HG02938 (cell line): ENCODE measurements at regions not wholly inside any gene's neighbourhood (a gene's known extent, or its start where the extent isn't known, plus 50 kb on each side); places are given as distances from the start of the nearest gene placed in this dataset.
"Not testable (repeated sequence)": the region's sequence is repeated elsewhere in the genome, so short reads cannot be mapped to it uniquely, and the experiment has no call there.

ENCODE experiments used
- ATAC-seq: cut with Tn5 transposase; IDR thresholded peaks from one replicate; pipeline ENCODE4 v1.9.1; 2021; ENCODE audit warnings: mild to moderate bottlenecking, moderate library complexity; ENCODE audit not compliant: unreplicated experiment

- ATAC-seq = no peak
Observed at GRCh38 chr21:17050156-17050555, 462.7 kb upstream of the CXADR start.

GRCh38 chr21:17050646-17051045, 462.2 kb upstream of the CXADR start:
- no peak for ATAC-seq

GRCh38 chr21:17051054-17051453, 461.8 kb upstream of the CXADR start:
- ATAC-seq = no peak

GRCh38 chr21:17053321-17053720, 459.5 kb upstream of the CXADR start:
- ATAC-seq = no peak

GRCh38 chr21:17059936-17060335, 452.9 kb upstream of the CXADR start:
- no peak for ATAC-seq

- no peak for ATAC-seq
Observed at GRCh38 chr21:17066006-17066405, 446.8 kb upstream of the CXADR start.

- ATAC-seq = no peak
Observed at GRCh38 chr21:17071093-17071492, 441.8 kb upstream of the CXADR start.

- ATAC-seq = no peak
Observed at GRCh38 chr21:17081193-17081592, 431.6 kb upstream of the CXADR start.

GRCh38 chr21:17082843-17083483, 429.9 kb upstream of the CXADR start:
- ATAC-seq = no peak

- no peak for ATAC-seq
Observed at GRCh38 chr21:17085707-17086106, 427.1 kb upstream of the CXADR start.

GRCh38 chr21:17088500-17088899, 424.3 kb upstream of the CXADR start:
- no peak for ATAC-seq

- ATAC-seq = no peak
Observed at GRCh38 chr21:17089091-17089491, 423.8 kb upstream of the CXADR start.

GRCh38 chr21:17101696-17102095, 411.1 kb upstream of the CXADR start:
- ATAC-seq = no peak

- ATAC-seq = no peak
Observed at GRCh38 chr21:17105932-17106331, 406.9 kb upstream of the CXADR start.

GRCh38 chr21:17114045-17114444, 398.8 kb upstream of the CXADR start:
- no peak for ATAC-seq

GRCh38 chr21:17118638-17119384, 394.0 kb upstream of the CXADR start:
- ATAC-seq = no peak

GRCh38 chr21:17119466-17120297, 393.2 kb upstream of the CXADR start:
- no peak for ATAC-seq

- not testable (repeated sequence) for ATAC-seq
Observed at GRCh38 chr21:17127395-17127794, 385.4 kb upstream of the CXADR start.

- ATAC-seq = no peak
Observed at GRCh38 chr21:17128132-17128531, 384.7 kb upstream of the CXADR start.

GRCh38 chr21:17139159-17139558, 373.7 kb upstream of the CXADR start:
- not testable (repeated sequence) for ATAC-seq

GRCh38 chr21:17139696-17140095, 373.1 kb upstream of the CXADR start:
- no peak for ATAC-seq

GRCh38 chr21:17146426-17146825, 366.4 kb upstream of the CXADR start:
- ATAC-seq = no peak
